OCI-LY1 (cell line): ENCODE measurements at regions not wholly inside any gene's neighbourhood (a gene's known extent, or its start where the extent isn't known, plus 50 kb on each side); places are given as distances from the start of the nearest gene placed in this dataset.

Experiments
- H2AFZ ChIP-seq: fragments of 200-600 bp; sonication (generic), shearing (Covaris generic); 2 replicates; pipeline ENCODE4 v1.6.0; 2014; ENCODE audit warnings: antibody characterized with exemption, mild to moderate bottlenecking, low read length
- H3F3A ChIP-seq: fragments of 200-600 bp; sonication (generic), shearing (Covaris generic); 2 replicates; pipeline ENCODE4 v1.6.0; 2014; ENCODE audit warnings: mild to moderate bottlenecking, antibody characterized with exemption, low read length, moderate library complexity; ENCODE audit not compliant: insufficient read depth
- H3K27ac ChIP-seq: fragments of 200-600 bp; sonication (generic); 2 replicates; pipeline ENCODE4 v1.5.1; 2014; ENCODE audit warnings: low read length, mixed run types, mild to moderate bottlenecking, low read depth; ENCODE audit not compliant: poor library complexity, severe bottlenecking
- H3K27me3 ChIP-seq: fragments of 200-600 bp; sonication (generic); 2 replicates; pipeline ENCODE4 v1.6.0; 2014; ENCODE audit warnings: antibody characterized with exemption, mild to moderate bottlenecking, low read length, moderate library complexity; ENCODE audit not compliant: insufficient read depth
- H3K36me3 ChIP-seq: fragments of 200-600 bp; sonication (generic); 2 replicates; pipeline ENCODE4 v1.6.1; 2014; ENCODE audit warnings: mild to moderate bottlenecking, antibody characterized with exemption, low read length, moderate library complexity, mixed read lengths; ENCODE audit not compliant: insufficient read depth
- H3K4me1 ChIP-seq: fragments of 200-600 bp; sonication (generic); 2 replicates; pipeline ENCODE4 v1.5.1; 2014; ENCODE audit warnings: mild to moderate bottlenecking, low read length, moderate library complexity; ENCODE audit not compliant: insufficient read depth, severe bottlenecking
- H3K4me2 ChIP-seq: fragments of 200-600 bp; sonication (generic), shearing (Covaris generic); 2 replicates; pipeline ENCODE4 v1.6.1; 2014; ENCODE audit warnings: low read length
- H3K4me3 ChIP-seq: fragments of 200-600 bp; sonication (generic); 2 replicates; pipeline ENCODE4 v1.5.1; 2014; ENCODE audit warnings: low read length, low read depth, mild to moderate bottlenecking, mixed read lengths; ENCODE audit not compliant: poor library complexity, severe bottlenecking
- H3K79me2 ChIP-seq: fragments of 200-600 bp; shearing (Covaris generic); 2 replicates; pipeline ENCODE4 v1.6.1; 2016; ENCODE audit warnings: mixed run types, low read length, mixed read lengths; ENCODE audit not compliant: insufficient read depth
- H3K9ac ChIP-seq: fragments of 200-600 bp; sonication (generic), shearing (Covaris generic); 2 replicates; pipeline ENCODE4 v1.6.1; 2014; ENCODE audit warnings: mild to moderate bottlenecking, low read length, mixed read lengths
- H3K9me2 ChIP-seq: fragments of 200-600 bp; sonication (generic), shearing (Covaris generic); 2 replicates; pipeline ENCODE4 v1.6.1; 2014; ENCODE audit warnings: low read depth, mild to moderate bottlenecking, low read length, mixed read lengths
- H3K9me3 ChIP-seq: fragments of 200-600 bp; shearing (Covaris generic); 2 replicates; pipeline ENCODE4 v1.6.1; 2014; ENCODE audit warnings: low read length, mixed read lengths
- H4K20me1 ChIP-seq: fragments of 200-600 bp; sonication (generic), shearing (Covaris generic); 2 replicates; pipeline ENCODE4 v1.6.0; 2016; ENCODE audit warnings: mild to moderate bottlenecking, low read length; ENCODE audit not compliant: insufficient read depth
- EZH2 ChIP-seq: fragments of 200-600 bp; sonication (generic), shearing (Covaris generic); IDR thresholded peaks from 2 replicates; pipeline ENCODE4 v1.8.0; 2017; ENCODE audit warnings: borderline replicate concordance, mixed run types, mild to moderate bottlenecking, antibody characterized with exemption, low read length, moderate library complexity, mixed read lengths
- TF ChIP-seq, protein P1 (sequence below): fragments of 200-600 bp; sonication (generic), shearing (Covaris generic); IDR thresholded peaks from 2 replicates; pipeline ENCODE4 v1.5.1; 2017; ENCODE audit warnings: mild to moderate bottlenecking, antibody characterized with exemption, low read length, moderate library complexity, mixed read lengths

DNA sequence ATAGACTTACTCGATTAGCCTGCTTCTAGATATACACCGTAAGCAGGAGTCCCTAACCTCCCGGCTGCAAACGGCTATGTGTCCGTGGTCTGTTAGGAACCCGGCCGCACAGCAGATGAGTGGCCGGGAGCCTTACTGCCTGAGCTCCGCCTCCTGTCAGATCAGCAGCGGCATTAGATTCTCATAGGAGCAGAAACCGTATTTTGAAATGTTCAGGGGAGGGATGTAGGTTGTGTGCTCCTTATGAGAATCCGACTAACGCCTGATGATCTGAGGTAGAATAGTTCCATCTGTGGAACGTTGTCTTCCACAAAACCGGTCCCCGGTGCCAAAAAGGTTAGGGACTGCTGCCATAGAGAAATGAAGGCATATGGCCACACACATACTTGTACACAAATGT is 1491.9 kb downstream of the SLITRK5 start:
- Histone ChIP-seq H2AFZ (no peak overlapping the region), H3K9me3 (no peaks in the 10 kb centered on the region), H3K9ac (no peak overlapping the region), H3K9me2 (no peaks in the 10 kb centered on the region), H3F3A (no peaks in the 10 kb centered on the region), H3K4me3 (no peak overlapping the region), H3K27ac (no peak overlapping the region), H3K4me2 (no peak overlapping the region), H3K4me1 (no peaks in the 10 kb centered on the region), H3K36me3 (no peaks in the 10 kb centered on the region), H3K79me2 (no peaks in the 10 kb centered on the region), H3K27me3 (no peaks in the 10 kb centered on the region), H4K20me1 (no peaks in the 10 kb centered on the region)
- TF ChIP-seq EZH2 = no peak
- TF ChIP-seq, protein P1, sequence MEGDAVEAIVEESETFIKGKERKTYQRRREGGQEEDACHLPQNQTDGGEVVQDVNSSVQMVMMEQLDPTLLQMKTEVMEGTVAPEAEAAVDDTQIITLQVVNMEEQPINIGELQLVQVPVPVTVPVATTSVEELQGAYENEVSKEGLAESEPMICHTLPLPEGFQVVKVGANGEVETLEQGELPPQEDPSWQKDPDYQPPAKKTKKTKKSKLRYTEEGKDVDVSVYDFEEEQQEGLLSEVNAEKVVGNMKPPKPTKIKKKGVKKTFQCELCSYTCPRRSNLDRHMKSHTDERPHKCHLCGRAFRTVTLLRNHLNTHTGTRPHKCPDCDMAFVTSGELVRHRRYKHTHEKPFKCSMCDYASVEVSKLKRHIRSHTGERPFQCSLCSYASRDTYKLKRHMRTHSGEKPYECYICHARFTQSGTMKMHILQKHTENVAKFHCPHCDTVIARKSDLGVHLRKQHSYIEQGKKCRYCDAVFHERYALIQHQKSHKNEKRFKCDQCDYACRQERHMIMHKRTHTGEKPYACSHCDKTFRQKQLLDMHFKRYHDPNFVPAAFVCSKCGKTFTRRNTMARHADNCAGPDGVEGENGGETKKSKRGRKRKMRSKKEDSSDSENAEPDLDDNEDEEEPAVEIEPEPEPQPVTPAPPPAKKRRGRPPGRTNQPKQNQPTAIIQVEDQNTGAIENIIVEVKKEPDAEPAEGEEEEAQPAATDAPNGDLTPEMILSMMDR = no peak

DNA sequence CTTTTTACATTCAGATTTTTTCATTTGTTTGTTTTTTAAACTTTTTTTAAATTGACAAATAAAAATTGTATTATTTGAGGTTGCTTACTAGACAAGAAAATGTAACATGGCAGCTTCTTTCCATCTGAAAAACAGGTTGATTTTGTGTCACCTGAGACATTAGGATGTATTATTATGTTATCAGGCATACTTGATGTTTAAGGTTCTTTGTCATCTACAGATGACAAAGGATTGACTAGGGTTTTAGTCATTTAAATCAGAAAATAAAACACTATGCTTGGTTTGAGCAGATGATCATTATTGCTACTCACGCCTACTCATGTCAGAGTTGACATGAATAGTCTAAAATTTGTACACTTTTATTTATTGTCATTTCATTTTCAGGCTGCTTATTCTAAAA is 1494.5 kb downstream of the SLITRK5 start:
- Histone ChIP-seq H3K27me3 (no peaks in the 10 kb centered on the region), H4K20me1 (no peaks in the 10 kb centered on the region), H3K9me2 (no peaks in the 10 kb centered on the region), H3K9ac (no peak overlapping the region), H3K27ac (no peak overlapping the region), H3K4me1 (no peaks in the 10 kb centered on the region), H3K9me3 (no peaks in the 10 kb centered on the region), H3K36me3 (no peaks in the 10 kb centered on the region), H2AFZ (no peak overlapping the region), H3K4me3 (no peak overlapping the region), H3F3A (no peaks in the 10 kb centered on the region), H3K79me2 (no peaks in the 10 kb centered on the region), H3K4me2 (no peak overlapping the region)
- TF ChIP-seq, protein P1 = no peak
- TF ChIP-seq EZH2 = no peak

DNA sequence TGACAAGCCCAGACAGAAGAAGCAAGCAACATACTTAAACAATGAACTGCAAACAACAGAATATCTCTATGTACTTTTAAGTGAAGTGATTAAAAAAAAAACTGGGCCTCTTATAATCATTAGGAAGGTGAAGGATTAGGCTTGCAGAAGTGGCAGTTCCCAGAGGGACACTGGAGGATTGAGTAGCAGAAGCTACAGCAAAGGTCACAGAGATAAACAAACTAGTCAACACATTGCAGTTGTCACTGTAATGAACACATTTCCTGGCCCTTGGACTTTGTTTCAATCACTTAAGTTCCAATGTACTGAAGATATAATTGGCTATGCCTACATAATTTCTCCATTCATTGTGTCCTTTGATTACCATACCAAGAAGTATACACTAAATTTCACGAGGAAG is 1498.8 kb downstream of the SLITRK5 start:
- Histone ChIP-seq H3K9me3 (no peaks in the 10 kb centered on the region), H3K9me2 (no peaks in the 10 kb centered on the region), H3K4me2 (no peak overlapping the region), H4K20me1 (no peaks in the 10 kb centered on the region), H3K79me2 (no peaks in the 10 kb centered on the region), H3F3A (no peaks in the 10 kb centered on the region), H3K36me3 (no peaks in the 10 kb centered on the region), H3K27me3 (no peaks in the 10 kb centered on the region), H2AFZ (no peak overlapping the region), H3K4me3 (no peak overlapping the region), H3K9ac (no peak overlapping the region), H3K27ac (no peak overlapping the region), H3K4me1 (no peaks in the 10 kb centered on the region)
- TF ChIP-seq, protein P1 = no peak
- TF ChIP-seq EZH2 = no peak
